Left colon (tissue), 2 donors: ENCODE measurements at regions not wholly inside any gene's neighbourhood (a gene's known extent, or its start where the extent isn't known, plus 50 kb on each side); places are given as distances from the start of the nearest gene placed in this dataset.
"Not testable (repeated sequence)": the region's sequence is repeated elsewhere in the genome, so short reads cannot be mapped to it uniquely, and the experiment has no call there.

ENCODE experiments used
- ATAC-seq: fragments of 200-7000 bp; cut with Tn5 transposase; one replicate; pipeline ENCODE4 v1.9.1; 2020; ENCODE audit warnings: mild to moderate bottlenecking, moderate library complexity
- DNase-seq, 2 donors: peaks; one replicate each; pipeline ENCODE4 v3.0.0-alpha.2; 2020
- intact Hi-C, 2 donors: fragments of 100-400 bp; cut with DNase I in 1 of 2; cut with micrococcal nuclease in 1 of 2; formaldehyde crosslinking; loops; one replicate each; pipeline versions ENCODE4 v1.11.2 to v1.14.0; 2022; cut with DNase I, micrococcal nuclease
- donor health status: DM: no; HTN: no; CAD: no.
- donor health status: DM: yes; HTN: yes; CAD: no.

DNA sequence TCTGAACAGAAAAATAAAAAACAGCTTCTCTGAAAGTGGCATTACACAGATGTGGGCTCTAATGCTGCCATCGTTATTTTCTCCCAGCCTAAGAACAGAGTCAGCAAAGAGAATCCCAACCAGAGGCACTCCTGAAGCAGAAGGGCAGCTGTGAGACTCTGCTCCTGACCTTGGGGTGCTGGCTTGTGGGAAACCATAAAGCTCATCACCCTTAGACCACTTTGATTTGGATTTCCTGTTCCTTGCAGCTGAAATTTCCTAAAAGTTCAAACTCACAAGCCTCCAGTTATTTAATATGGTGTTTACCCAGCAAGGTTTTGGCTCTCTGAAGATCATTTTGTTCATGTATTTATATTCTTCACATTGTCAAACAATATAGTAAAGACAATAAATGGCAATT is 814.8 kb downstream of the TNS3 start:
- DNase-seq (no peak), ATAC-seq (no peak)
- intact Hi-C loops: no loop called here

DNA sequence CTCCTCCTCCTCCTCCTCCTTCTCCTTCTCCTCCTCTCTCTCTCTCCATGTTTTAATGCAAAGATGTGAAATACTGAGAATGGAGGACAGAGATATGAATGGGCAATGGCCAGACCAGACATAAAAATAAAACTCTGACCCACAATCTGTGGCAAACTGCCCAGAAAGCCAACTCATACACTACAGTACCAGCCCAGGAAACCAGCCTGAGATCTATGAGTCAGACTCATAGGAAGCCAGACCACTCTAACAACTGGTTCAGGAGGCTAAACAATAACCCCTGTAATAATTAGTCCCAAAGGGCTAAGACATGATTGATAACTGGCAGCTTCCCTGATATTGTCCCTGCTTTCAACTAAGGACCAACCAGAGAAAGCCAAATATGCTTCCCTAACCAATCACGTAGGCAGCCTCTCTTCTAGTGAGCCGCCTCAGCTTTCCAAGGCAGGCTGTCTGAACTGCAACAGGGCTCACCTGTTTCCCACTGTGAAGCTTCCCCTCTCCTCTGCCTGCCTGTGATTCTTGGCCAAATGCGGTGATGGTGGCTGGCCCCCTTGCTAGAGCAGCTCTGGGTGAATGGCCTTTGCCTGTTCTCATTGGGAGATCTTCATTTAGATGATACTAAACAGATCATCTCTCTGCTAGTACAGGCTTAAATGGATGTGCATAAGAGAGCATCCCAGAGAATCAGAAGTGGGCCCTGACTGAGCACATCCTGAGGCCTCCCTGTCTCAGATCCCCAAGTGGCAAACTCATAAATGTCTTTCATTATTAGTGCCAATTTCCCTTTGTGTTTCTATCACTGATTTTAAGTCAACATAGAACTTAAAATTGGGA is 817.6 kb downstream of the TNS3 start:
- ATAC-seq: no peak
- intact Hi-C loops: no loop called here
- DNase-seq: no peak

DNA sequence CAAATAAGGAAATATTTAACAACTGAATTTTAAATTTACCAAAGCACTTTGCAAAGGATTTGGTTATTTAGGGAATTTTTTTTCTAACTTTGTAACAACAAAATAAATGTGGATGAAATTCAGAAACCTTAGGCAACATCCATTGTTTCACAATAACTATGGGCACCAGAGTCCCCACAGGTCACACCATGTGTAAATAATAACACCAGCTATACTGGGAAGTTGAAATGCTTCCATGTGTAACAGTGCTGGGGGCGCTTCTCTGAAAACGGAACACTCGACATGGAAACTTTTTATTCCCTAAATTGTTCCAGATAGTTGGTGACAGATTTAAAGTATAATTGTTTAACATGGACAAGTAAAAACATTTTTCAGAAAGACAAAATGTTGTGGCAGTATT is 818.6 kb downstream of the TNS3 start:
- DNase-seq: no peak
- no peak for ATAC-seq
- intact Hi-C loops: no loop called here

DNA sequence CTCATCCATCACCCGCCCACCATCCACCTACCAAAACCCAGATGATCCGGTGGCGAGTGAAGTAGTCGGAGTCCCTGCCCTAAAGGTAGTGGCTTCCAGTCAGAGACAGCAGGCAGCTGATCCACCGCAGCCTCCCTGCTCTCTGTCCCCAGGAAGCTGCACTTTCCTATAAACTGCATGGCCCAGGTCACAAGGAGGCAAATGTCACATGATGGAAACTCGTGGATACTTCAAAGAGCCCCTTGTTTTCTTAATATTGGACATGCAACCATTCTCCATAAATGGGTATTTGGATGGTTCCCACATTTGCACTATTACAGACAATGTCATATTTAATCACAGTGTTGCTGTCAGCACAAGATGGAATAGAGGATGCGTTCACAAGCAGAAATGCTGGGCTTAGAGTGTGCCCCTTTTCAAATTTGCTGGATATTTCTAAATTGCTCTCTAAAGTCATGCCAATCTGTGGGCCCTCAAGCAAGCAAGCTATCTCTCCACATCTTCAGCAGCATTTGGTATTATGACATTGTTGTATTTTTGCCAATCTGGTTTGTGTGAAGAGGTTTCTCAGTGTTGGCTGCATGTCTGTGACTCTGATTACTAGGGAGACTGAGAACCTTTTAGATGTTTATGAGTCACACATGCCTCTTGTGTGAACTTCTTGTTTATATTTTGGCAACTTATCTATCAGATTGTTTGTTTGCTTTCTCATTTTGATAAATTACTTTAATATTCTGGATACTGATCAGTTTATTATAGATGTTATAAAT is 822.0 kb downstream of the TNS3 start:
- no peak for ATAC-seq
- intact Hi-C loops: no loop called here

DNA sequence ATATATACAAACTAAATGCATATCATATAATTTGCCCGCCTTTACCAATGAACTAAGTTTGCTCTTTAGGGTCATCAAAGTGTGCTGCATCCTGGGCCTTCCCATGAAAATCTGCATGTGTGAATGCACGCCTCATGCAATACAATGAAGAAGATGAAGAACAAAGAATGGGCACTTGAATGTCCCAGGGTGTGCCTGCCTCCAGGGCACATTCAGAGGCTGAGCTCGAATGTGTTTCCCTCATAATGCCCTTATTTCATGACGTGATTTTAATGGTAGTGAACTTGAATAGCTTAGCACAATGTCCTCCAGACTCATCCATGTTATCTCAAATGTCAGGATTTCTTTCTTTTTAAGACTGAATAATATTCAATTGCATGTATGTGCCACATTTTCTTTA is 824.9 kb downstream of the TNS3 start:
- DNase-seq (no peak), ATAC-seq (no peak)
- intact Hi-C loops: no loop called here

More for the DNA sequence above, 822.0 kb downstream of the TNS3 start:
- no peak for DNase-seq

DNA sequence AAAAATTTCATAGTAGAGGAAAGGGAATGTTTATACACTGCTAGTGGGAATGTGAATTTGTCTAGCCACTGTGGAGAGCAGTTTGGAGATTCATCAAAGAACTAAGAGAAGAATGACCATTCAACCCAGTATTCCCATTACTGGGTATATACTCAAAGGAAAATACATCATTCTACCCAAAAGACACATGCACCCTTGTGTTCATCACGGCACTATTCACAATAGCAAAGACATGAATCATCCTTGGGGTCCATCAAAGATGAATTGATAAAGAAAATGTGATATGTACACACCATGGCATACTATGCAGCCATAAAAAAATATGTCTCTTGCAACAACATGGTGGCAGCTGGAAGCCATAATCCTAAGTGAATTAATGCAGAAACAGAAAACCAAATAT is 825.7 kb downstream of the TNS3 start:
- ATAC-seq: no peak
- intact Hi-C loops: no loop called here
- no peak for DNase-seq

DNA sequence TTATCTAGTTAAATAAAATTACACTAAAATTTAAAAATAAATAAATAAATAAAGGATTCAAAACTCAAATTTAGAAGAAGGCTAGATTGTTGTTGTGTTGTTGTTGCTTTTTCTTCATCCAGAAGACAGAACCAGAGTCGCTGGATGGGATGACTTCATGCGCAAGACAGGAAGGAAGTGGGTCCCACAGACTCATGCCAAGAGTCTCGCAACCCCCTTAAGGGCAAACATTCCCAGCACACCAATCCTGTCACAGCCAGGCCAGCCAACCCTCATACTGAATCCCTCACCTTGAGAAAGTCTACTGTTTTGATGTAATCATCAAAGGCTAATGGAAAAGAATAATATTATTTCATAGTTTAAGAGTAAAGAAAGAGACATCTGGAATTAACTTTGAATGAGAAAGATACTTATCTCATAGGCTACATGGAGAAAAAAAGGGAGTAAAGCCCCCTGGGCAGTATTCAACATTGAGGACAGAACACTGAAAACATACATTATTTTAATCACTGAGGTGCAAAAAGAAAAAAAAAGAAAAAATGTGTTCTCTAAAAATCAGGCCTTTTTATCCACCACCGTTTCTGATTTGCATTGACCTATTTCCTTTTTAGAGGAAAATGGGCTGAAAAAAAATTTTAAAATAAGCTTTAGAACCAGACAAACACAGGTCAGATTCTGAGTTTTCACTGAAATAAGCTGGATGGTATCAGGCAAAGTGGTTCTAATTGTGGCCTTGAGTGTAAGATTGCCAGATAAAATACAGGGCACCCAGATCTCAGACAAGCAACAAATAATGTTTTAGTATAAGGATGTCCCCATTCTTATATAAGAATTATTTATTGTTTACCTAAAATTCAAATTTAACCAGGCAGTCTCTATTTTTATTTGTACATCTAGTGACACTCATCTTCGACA is 826.5 kb downstream of the TNS3 start:
- intact Hi-C loops: no loop called here
- DNase-seq (no peak), ATAC-seq (no peak)

DNA sequence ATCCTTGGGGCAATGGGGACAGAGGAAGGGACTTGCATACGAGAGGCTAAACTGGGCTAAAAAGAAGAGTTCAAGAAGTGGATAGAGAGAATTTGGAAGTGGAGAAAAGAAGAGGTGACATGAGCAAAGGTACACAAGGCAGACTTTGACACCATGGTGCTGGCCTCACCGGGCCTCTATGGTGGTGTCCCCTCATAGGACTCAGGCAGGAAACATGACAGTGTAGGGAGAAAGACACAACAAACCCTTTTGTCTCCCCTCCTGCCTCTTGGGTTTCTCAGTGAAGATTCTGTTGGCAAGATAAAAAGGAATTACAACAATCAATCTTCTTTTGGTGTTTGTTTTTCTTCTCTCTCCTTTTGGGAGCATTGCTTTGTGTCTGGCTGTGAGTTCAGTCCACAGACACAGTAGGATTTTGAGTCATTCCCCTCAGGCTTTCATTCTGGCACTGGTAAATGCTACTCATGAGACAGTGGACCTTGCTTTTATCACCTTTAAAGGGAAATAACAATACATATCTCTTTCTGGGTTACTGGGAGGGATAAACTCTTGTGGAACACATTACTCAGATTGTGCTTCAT is 827.7 kb downstream of the TNS3 start:
- intact Hi-C loops: no loop called here
- no peak for DNase-seq
- no peak for ATAC-seq

DNA sequence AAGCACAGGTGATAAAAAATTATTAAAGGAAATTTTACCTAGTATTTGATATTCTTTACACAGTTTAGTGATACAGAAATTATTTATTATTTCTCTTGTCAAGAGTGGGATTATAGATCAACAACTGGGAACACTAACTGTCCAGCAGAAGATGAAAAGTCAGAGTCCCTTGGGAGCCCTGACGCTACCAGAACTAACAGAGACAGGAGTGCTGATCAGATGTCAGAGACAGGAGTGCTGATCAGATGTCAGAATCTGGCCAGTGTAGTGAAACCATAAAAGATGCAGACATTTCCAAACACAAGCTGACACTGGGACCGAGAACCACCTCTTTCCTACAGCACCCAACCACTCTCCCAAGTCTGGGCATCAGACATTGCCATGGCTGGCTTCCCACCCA is 828.2 kb downstream of the TNS3 start:
- DNase-seq (no peak), ATAC-seq (no peak)
- intact Hi-C loops: no loop called here

DNA sequence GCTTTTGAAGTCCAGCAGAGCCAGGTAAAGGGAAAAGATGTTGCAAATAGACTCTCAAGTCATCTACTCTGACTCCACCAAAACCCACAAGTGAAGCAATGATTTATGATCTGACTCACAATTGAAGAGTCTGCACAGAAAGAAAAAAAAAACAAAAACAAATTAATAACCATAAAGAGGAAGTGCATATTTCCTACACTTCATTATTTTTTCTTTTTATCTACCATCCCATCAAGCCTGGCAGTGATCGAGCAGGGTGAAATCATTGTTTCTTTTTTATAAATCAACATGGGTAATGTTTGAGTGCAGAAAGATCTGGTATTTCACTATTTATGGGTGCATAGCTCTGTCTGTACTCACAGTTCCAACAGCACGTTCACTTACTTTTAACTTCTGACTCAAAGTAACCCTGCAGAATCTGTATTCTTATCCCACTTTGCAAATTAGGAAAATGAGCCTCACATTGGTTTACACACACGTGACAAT is 829.0 kb downstream of the TNS3 start:
- intact Hi-C loops: no loop called here
- ATAC-seq (no peak), DNase-seq (no peak)

DNA sequence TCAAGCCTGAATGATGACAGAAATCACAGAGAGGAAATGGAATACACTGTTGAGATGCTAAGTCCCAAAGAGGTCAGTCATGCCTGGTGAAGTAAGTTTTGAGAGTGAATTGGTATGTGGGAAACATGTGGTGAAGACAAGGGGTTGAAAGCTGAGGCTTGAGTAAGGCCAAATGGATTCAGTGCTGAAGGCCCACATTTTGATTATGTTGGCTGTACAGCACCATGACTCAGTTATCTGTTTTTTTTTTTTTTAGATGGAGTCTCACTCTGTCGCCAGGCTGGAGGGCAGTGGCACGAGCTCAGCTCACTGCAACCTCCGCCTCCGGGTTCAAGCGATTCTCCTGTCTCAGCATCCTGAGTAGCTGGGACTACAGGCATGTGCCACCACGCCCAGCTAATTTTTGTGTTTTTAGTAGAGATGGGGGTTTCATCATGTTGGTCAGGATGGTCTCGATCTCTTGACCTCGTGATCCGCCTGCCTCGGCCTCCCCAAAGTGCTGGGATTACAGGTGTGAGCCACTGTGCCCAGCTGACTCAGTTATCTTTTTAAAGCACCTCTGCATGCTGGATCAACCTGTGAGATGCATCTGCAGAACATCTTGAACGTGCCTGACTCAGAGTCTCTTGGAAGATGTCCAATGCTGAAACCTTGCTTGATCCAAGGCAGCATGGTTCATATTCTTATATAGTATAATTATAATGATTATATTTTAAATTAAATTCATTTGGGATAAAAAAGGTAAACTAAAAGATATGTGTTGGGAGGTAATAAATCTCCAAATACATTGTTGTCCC is 829.8 kb downstream of the TNS3 start:
- ATAC-seq, intact Hi-C loops, DNase-seq: not testable (repeated sequence)

DNA sequence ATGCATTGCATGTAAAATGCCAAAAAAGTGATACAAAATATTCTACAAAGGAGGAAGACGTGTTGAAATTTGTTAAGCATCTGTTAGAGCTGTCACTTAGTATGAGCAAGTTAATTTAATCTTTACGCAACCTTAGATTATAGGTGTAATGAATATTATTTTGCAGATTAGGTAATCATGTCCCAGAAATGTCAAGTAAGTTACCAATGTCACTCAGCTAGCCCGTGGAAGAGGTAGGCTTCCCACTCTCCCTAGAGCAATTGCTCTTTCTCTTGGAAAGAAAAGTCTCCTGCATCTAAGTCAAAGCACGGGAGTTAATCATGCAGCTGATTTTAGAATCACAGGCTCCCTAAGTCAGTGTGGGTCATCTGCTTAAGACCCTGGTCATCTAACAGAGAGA is 830.4 kb upstream of the IGFBP3 start:
- intact Hi-C loops: no loop called here
- no peak for DNase-seq
- ATAC-seq: no peak

DNA sequence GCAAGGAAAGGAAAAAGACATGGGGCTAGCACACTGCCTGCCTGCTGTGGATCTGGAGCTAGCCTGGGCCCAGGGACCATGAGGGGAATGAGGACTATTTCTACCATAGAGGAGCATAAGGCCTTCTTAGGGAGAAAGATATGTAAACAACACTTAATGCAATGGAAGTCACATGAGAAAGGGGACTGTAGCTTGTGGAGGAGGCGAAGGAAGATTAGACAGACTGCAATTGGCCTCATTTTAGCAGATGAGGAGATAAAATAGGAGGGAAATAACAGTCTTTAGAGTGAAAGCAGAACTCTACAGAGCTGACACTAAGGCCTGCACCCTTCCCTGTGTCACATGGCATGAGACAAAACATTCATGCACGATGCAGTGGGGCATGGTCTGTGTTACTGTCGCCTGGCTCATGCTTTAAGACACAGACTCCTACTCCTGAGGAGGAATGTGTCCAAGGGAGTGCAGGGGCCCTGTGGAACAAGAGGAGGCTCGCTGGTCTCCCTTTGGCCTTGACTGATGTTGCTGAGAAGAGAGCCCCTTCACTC is 829.3 kb upstream of the IGFBP3 start:
- DNase-seq (no peak), ATAC-seq (no peak)
- intact Hi-C loops: no loop called here

DNA sequence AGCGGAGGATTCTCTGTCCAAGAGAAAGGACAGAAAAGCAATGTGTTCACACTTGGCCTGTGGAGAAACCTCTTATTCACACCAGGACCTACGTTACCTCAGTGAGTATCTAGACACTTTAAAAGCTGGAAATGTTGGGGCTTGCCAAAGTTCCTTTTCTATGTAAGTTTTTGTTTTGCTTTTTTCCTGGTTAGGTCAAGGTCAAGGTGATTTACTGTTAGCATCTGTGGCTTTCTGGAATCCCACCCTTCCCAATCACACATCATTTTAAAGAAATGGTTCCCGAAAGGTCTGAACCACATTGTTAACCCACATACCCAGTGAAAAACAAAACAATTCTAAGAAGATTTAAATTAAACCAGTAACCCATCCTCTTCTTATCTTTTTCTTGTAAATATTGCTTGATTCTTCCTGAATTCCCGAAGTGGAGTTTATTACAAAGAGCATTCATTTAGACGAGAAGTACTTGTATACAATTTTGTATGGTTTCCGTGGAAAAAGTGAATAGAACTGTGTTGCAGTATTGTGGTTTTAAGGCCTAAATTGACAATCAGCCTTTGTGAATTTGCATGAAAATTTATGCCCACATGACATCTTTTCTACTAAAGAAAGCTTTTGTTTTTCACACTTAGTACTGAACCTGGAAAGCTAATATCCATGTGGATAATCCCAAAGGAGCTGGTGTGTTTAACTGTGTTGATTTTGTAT is 827.0 kb upstream of the IGFBP3 start:
- no peak for DNase-seq
- intact Hi-C loops: no loop called here
- no peak for ATAC-seq

DNA sequence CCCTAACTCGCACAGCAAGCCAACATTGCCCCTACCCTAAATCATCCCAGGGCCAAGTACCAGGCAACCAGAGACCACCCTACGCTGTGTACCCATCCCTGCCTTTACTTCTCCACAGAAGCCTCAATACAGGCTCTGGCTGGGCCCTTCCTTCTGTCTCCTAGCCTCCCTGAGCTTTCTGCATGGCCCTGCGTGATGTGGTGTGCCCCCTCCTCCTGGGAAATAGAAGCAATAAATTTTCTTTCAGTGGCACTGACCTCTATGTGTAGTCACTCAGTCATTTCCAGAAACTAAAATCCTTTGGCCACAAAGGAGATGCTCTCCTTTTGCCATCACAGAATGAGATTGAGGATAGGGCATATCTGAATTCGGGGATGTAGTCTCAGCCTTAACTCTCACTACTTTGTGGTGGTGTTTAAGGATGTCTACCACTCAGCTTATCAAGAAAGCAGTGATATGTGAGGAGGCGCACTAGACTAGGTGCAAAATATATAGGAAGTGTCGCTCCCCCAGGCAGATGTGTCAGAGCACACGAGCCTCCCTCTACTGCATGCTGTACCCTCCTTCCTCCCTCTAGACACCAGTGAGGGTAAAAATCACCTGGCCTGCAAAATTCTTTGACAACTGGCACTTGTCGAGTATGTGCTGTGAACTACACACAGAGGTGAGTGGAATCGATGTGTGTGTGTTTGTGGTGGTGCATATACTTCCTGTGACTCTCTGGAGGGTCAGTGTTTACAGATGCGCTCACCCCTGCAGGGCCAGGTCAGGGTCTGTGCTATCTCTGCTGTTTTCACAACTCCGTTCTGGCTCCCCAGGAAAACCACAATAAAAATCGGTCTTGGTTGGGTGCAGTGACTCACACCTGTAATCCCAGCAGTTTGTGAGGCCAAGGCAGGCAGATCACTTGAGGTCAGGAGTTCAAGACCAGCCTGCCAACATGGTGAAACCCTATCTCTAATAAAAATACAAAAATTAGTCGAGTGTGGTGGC is 825.9 kb upstream of the IGFBP3 start:
- DNase-seq (no peak), ATAC-seq (no peak)
- intact Hi-C loops: no loop called here

DNA sequence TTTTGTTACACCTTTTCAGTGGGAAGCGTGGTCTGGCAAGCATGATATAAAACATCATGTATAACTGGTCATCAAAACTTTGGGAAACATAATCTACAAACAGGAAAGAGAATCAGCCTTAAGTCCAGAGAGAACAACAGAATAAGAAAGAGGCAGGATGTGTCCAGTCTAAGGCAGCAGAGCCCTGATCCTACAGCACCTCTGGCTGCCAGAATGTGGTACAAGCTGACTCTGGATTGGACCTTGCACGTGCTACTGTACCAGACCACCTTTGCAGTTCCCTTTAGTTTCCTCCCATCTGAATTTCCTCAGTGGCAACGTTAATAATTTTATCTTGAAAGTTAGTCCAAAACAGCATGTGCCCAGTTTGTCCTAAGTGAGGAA is 824.6 kb upstream of the IGFBP3 start:
- DNase-seq: no peak
- intact Hi-C loops: no loop called here
- ATAC-seq: peak; percentile 44
